Prostate gland (tissue), 2 donors: ENCODE measurements at regions not wholly inside any gene's neighbourhood (a gene's known extent, or its start where the extent isn't known, plus 50 kb on each side); places are given as distances from the start of the nearest gene placed in this dataset.

Source experiments
- POLR2A ChIP-seq: fragments of 450-650 bp; IDR thresholded peaks from one replicate; pipeline ENCODE4 v1.6.1; 2016; ENCODE audit warnings: antibody characterized with exemption, mild to moderate bottlenecking
- POLR2AphosphoS5 ChIP-seq: sonication (generic); formaldehyde crosslinking; IDR thresholded peaks from one replicate; pipeline ENCODE4 v1.6.1; 2017; ENCODE audit warnings: antibody characterized with exemption
- TF ChIP-seq, protein P1 (sequence below), 4 experiments: fragments of 200-600 bp in 2 of 4; fragments of 450-650 bp in 2 of 4; sonication (generic) in 2 of 4; IDR thresholded peaks; 1 replicate in 3 of 4; 2 replicates in 1 of 4; pipeline ENCODE4 v1.5.1; 2016 to 2019; ENCODE audit warnings: antibody characterized with exemption in 4 of 4, mild to moderate bottlenecking in 2 of 4, moderate library complexity in 2 of 4

DNA sequence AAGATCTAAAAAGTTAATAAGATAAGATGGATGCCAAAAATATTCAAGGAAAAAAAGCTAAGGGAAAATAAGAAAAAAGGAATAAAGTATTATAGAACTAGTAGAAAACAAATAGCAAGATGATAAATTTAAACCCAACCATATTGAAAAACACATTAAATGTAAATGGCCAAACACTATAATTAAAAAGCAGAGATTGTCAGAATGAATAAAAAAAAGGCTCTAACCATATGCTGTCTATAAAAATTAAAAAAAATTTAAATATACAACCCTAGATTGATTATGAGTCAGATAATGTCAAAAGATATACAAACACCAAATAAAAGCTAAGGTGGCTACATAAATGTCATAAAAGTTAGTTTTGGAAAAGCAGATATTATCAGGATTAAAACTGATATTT is 617.5 kb upstream of the SGCG start:
- TF ChIP-seq, protein P1, sequence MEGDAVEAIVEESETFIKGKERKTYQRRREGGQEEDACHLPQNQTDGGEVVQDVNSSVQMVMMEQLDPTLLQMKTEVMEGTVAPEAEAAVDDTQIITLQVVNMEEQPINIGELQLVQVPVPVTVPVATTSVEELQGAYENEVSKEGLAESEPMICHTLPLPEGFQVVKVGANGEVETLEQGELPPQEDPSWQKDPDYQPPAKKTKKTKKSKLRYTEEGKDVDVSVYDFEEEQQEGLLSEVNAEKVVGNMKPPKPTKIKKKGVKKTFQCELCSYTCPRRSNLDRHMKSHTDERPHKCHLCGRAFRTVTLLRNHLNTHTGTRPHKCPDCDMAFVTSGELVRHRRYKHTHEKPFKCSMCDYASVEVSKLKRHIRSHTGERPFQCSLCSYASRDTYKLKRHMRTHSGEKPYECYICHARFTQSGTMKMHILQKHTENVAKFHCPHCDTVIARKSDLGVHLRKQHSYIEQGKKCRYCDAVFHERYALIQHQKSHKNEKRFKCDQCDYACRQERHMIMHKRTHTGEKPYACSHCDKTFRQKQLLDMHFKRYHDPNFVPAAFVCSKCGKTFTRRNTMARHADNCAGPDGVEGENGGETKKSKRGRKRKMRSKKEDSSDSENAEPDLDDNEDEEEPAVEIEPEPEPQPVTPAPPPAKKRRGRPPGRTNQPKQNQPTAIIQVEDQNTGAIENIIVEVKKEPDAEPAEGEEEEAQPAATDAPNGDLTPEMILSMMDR (IDR thresholded peaks at IDR 0.05): no peak
- TF ChIP-seq POLR2A (no peak), POLR2AphosphoS5 (no peak)
